Smooth muscle cell (in vitro differentiated cells): ENCODE measurements at regions not wholly inside any gene's neighbourhood (a gene's known extent, or its start where the extent isn't known, plus 50 kb on each side); places are given as distances from the start of the nearest gene placed in this dataset.
A peak's percentile ranks its signal among the peaks of the same experiment; 100 is the strongest.

ENCODE experiments used
- DNase-seq: peaks from one replicate; lab custom pipeline; 2025; ENCODE audit not compliant: unreplicated experiment; lab: John Stamatoyannopoulos, UW
- H2AFZ ChIP-seq: fragments of 200-600 bp; sonication (generic); 2 replicates; pipeline ENCODE4 v1.6.0; 2016; ENCODE audit warnings: antibody characterized with exemption, low read depth, mild to moderate bottlenecking
- H3F3A ChIP-seq: fragments of 200-600 bp; sonication (generic); 2 replicates; pipeline ENCODE4 v1.6.0; 2017; ENCODE audit warnings: antibody characterized with exemption, low read depth
- H3K27ac ChIP-seq: fragments of 200-600 bp; sonication (generic); 2 replicates; pipeline ENCODE4 v1.5.1; 2016; ENCODE audit warnings: low read depth, mild to moderate bottlenecking
- H3K27me3 ChIP-seq: fragments of 200-600 bp; sonication (generic); 2 replicates; pipeline ENCODE4 v1.6.1; 2016; ENCODE audit warnings: low read depth, mild to moderate bottlenecking
- H3K36me3 ChIP-seq: fragments of 200-600 bp; sonication (generic); 2 replicates; pipeline ENCODE4 v1.5.1; 2016; ENCODE audit warnings: low read depth
- H3K4me1 ChIP-seq: fragments of 200-600 bp; sonication (generic); 2 replicates; pipeline ENCODE4 v1.5.1; 2016; ENCODE audit warnings: low read depth
- H3K4me2 ChIP-seq: fragments of 200-600 bp; sonication (generic); 2 replicates; pipeline ENCODE4 v1.6.0; 2016; ENCODE audit warnings: mild to moderate bottlenecking
- H3K4me3 ChIP-seq: fragments of 200-600 bp; sonication (generic); 2 replicates; pipeline ENCODE4 v1.5.1; 2016; ENCODE audit warnings: mild to moderate bottlenecking
- H3K79me2 ChIP-seq: fragments of 200-600 bp; sonication (generic); 2 replicates; pipeline ENCODE4 v1.6.0; 2016; ENCODE audit warnings: low read depth, mild to moderate bottlenecking
- H3K9ac ChIP-seq: fragments of 200-600 bp; sonication (generic); 2 replicates; pipeline ENCODE4 v1.6.0; 2016; ENCODE audit warnings: low read depth
- H3K9me3 ChIP-seq: fragments of 200-600 bp; sonication (generic); replicated peaks from 2 replicates; pipeline ENCODE4 v1.5.1; 2016; ENCODE audit warnings: low read depth
- H4K20me1 ChIP-seq: fragments of 200-600 bp; sonication (generic); 2 replicates; pipeline ENCODE4 v1.6.0; 2016; ENCODE audit warnings: low read depth
- CTCF ChIP-seq: fragments of 200-600 bp; sonication (generic); IDR thresholded peaks from 2 replicates; pipeline ENCODE4 v1.5.1; 2017; ENCODE audit warnings: borderline replicate concordance, mild to moderate bottlenecking, antibody characterized with exemption; ENCODE audit not compliant: insufficient read depth, poor library complexity, severe bottlenecking
- WGBS: methylation state at CpG from one replicate; pipeline ENCODE4 v1.1.7; 2016; ENCODE audit warnings: low lambda C conversion rate; 5-methylcytosine and 5-hydroxymethylcytosine counted together

DNA sequence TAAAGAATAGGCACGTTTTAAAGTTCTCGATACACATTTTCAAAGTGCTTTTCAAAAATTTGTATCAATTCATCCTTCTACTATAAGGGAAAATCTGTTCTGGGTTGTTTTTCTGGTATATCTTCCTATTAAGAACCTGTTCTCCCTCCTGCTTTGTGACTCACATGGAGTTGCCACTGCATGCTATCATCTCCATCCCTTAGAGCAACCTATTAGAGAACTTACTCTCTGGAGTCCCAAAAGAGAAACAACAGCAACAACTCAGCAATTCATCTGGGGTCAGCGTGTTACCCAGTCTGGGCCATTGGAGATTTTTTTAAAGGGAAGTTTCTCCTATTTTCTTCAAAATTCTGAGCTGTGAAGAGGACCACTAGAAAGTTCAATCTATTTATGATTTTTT is 227.4 kb downstream of the HLX start:
- Histone ChIP-seq H2AFZ (no peak overlapping the region), H3K27ac (no peak overlapping the region), H3K36me3 (no peaks in the 10 kb centered on the region), H3K9ac (no peak overlapping the region), H3K4me2 (no peak overlapping the region), H4K20me1 (no peaks in the 10 kb centered on the region), H3K79me2 (no peaks in the 10 kb centered on the region), H3K9me3 (no peaks in the 10 kb centered on the region), H3K4me3 (no peak overlapping the region), H3F3A (peaks cover under 1% of the 10 kb centered on the region), H3K27me3 (no peaks in the 10 kb centered on the region), H3K4me1 (no peaks in the 10 kb centered on the region)
- no peak for DNase-seq
- no peak for TF ChIP-seq CTCF
- WGBS, result 59% methylated on average over 3 of the region's 3 CpGs

- Histone ChIP-seq H3K79me2 (no peaks in the 10 kb centered on the region), H3K9me3 (no peaks in the 10 kb centered on the region), H3F3A (no peaks in the 10 kb centered on the region), H3K27ac (no peak overlapping the region), H3K4me3 (no peak overlapping the region), H3K36me3 (no peaks in the 10 kb centered on the region), H3K9ac (no peak overlapping the region), H4K20me1 (no peaks in the 10 kb centered on the region), H2AFZ (no peak overlapping the region), H3K4me2 (no peak overlapping the region), H3K27me3 (no peaks in the 10 kb centered on the region), H3K4me1 (no peaks in the 10 kb centered on the region)
- TF ChIP-seq CTCF, result no peak
- no peak for DNase-seq
These were observed 230.7 kb downstream of the HLX start for GRCh38 chr1:221109930-221110329.

DNA sequence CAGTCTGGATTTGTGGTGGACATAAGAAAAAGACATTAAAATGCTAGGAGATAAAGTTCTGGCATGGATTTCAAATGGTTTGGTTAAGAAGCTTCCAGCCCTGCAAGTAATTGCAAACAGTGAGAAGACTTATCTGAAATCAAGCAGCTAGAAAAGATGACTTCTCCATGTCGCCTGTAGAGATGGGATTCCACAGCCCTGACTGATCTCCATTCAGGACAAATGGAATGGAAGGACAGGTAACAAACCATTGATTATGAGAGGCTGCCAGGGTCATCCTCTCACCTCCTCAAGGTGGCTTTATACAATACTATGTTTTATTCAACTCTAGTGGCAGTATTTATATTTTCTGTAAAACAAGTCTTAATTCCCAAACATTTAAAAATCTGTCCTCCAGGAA is 237.9 kb downstream of the HLX start:
- Histone ChIP-seq H3K9me3 (no peaks in the 10 kb centered on the region), H4K20me1 (no peaks in the 10 kb centered on the region), H3K27me3 (no peaks in the 10 kb centered on the region), H3K27ac (peak overlapping the region; percentile 60), H3K4me1 (no peaks in the 10 kb centered on the region), H3K4me3 (no peak overlapping the region), H3F3A (peaks cover 5% of the 10 kb centered on the region), H3K79me2 (no peaks in the 10 kb centered on the region), H3K4me2 (peak overlapping the region; percentile 47), H3K9ac (no peak overlapping the region), H2AFZ (no peak overlapping the region), H3K36me3 (no peaks in the 10 kb centered on the region)
- WGBS, result 42% methylated on average over 1 of the region's 1 CpG
- DNase-seq, result no peak
- no peak for TF ChIP-seq CTCF

- Histone ChIP-seq H3K36me3 (no peaks in the 10 kb centered on the region), H3K79me2 (no peaks in the 10 kb centered on the region), H3K27me3 (no peaks in the 10 kb centered on the region), H4K20me1 (no peaks in the 10 kb centered on the region), H3F3A (peaks cover 5% of the 10 kb centered on the region), H3K9ac (no peak overlapping the region), H3K4me1 (no peaks in the 10 kb centered on the region), H3K27ac (peak overlapping the region; percentile 60), H3K9me3 (no peaks in the 10 kb centered on the region), H3K4me3 (no peak overlapping the region), H2AFZ (no peak overlapping the region), H3K4me2 (peak overlapping the region; percentile 47)
- TF ChIP-seq CTCF, result no peak
- DNase-seq, result no peak
- 34% methylated on average over 3 of the region's 3 CpGs for WGBS
These were observed 238.3 kb downstream of the HLX start for GRCh38 chr1:221117548-221117951.
